ENCODE measurements at regions not wholly inside any gene's neighbourhood (a gene's known extent, or its start where the extent isn't known, plus 50 kb on each side); places are given as distances from the start of the nearest gene placed in this dataset.

GRCh38 chr2:60033325-60033724 is 520.1 kb downstream of the BCL11A start:
- TF ChIP-seq SUZ12 (IDR thresholded peaks at IDR 0.05; ENCODE audit: extremely low read depth, insufficient read depth, insufficient read length) = no peak
- no peak for TF ChIP-seq YY1 (IDR thresholded peaks at IDR 0.05; ENCODE audit: insufficient read depth, insufficient read length)
